ENCODE measurements at regions not wholly inside any gene's neighbourhood (a gene's known extent, or its start where the extent isn't known, plus 50 kb on each side); places are given as distances from the start of the nearest gene placed in this dataset.
A peak's percentile ranks its signal among the peaks of the same experiment; 100 is the strongest.
"Not testable (repeated sequence)": the region's sequence is repeated elsewhere in the genome, so short reads cannot be mapped to it uniquely, and the experiment has no call there.

- Histone ChIP-seq H3K27ac (no peak overlapping the region), H3K36me3 (no peaks in the 10 kb centered on the region), H3K9me3 (replicated peaks) (no peaks in the 10 kb centered on the region), H3K4me3 (no peak overlapping the region), H3K4me1 (replicated peaks) (no peaks in the 10 kb centered on the region), H3K27me3 (replicated peaks) (no peaks in the 10 kb centered on the region)
- no peak for DNase-seq (ENCODE audit: low read depth in 1 of 2, low spot score in 2 of 2)
Measured at GRCh38 chr2:48220501-48220900, 94.0 kb upstream of the FOXN2 start.

- no peaks in the 10 kb centered on the region for H3K27me3 ChIP-seq (replicated peaks)
- no peaks in the 10 kb centered on the region for H3K9me3 ChIP-seq (replicated peaks)
- H3K36me3 ChIP-seq: no peaks in the 10 kb centered on the region
- H3K4me1 ChIP-seq (replicated peaks): no peaks in the 10 kb centered on the region
- H3K27ac ChIP-seq: no peak overlapping the region
- DNase-seq (ENCODE audit: low read depth in 1 of 2, low spot score in 2 of 2): peak in 1 of 2 experiments; percentile 4
- H3K4me3 ChIP-seq: no peak overlapping the region
Measured at GRCh38 chr2:48221846-48222516, 92.5 kb upstream of the FOXN2 start.

- Histone ChIP-seq H3K36me3 (no peaks in the 10 kb centered on the region), H3K27ac (no peak overlapping the region), H3K4me3 (no peak overlapping the region), H3K4me1 (replicated peaks) (no peaks in the 10 kb centered on the region), H3K9me3 (replicated peaks) (no peaks in the 10 kb centered on the region), H3K27me3 (replicated peaks) (no peaks in the 10 kb centered on the region)
- DNase-seq (ENCODE audit: low read depth in 1 of 2, low spot score in 2 of 2): no peak
Measured at GRCh38 chr2:48227617-48228344, 86.7 kb upstream of the FOXN2 start.

- no peaks in the 10 kb centered on the region for H3K4me1 ChIP-seq (replicated peaks)
- DNase-seq (ENCODE audit: low read depth in 1 of 2, low spot score in 2 of 2): no peak
- H3K36me3 ChIP-seq: no peaks in the 10 kb centered on the region
- no peak overlapping the region for H3K27ac ChIP-seq
- H3K9me3 ChIP-seq (replicated peaks): no peaks in the 10 kb centered on the region
- no peaks in the 10 kb centered on the region for H3K27me3 ChIP-seq (replicated peaks)
- no peak overlapping the region for H3K4me3 ChIP-seq
Measured at GRCh38 chr2:48228345-48228684, 86.2 kb upstream of the FOXN2 start.

GRCh38 chr2:48229063-48229462, 85.4 kb upstream of the FOXN2 start:
- no peak overlapping the region for H3K4me3 ChIP-seq
- H3K27ac ChIP-seq: no peak overlapping the region
- no peaks in the 10 kb centered on the region for H3K27me3 ChIP-seq (replicated peaks)
- H3K4me1 ChIP-seq (replicated peaks): no peaks in the 10 kb centered on the region
- H3K9me3 ChIP-seq (replicated peaks): no peaks in the 10 kb centered on the region
- H3K36me3 ChIP-seq: no peaks in the 10 kb centered on the region
- no peak for DNase-seq (ENCODE audit: low read depth in 1 of 2, low spot score in 2 of 2)

- no peaks in the 10 kb centered on the region for H3K4me1 ChIP-seq (replicated peaks)
Measured at GRCh38 chr2:48230834-48231233, 83.6 kb upstream of the FOXN2 start.

GRCh38 chr2:48232351-48232750, 82.1 kb upstream of the FOXN2 start:
- Histone ChIP-seq H3K4me3 (no peak overlapping the region), H3K9me3 (replicated peaks) (no peaks in the 10 kb centered on the region), H3K27ac (no peak overlapping the region), H3K4me1 (replicated peaks) (no peaks in the 10 kb centered on the region), H3K27me3 (replicated peaks) (no peaks in the 10 kb centered on the region), H3K36me3 (no peaks in the 10 kb centered on the region)
- no peak for DNase-seq (ENCODE audit: low read depth in 1 of 2, low spot score in 2 of 2)

More at GRCh38 chr2:48230834-48231233, 83.6 kb upstream of the FOXN2 start:
- no peak overlapping the region for H3K4me3 ChIP-seq
- H3K27ac ChIP-seq: no peak overlapping the region
- no peaks in the 10 kb centered on the region for H3K9me3 ChIP-seq (replicated peaks)
- no peaks in the 10 kb centered on the region for H3K36me3 ChIP-seq
- no peak for DNase-seq (ENCODE audit: low read depth in 1 of 2, low spot score in 2 of 2)
- H3K27me3 ChIP-seq (replicated peaks): no peaks in the 10 kb centered on the region

GRCh38 chr2:48233005-48233404, 81.5 kb upstream of the FOXN2 start:
- Histone ChIP-seq H3K27me3 (replicated peaks) (no peaks in the 10 kb centered on the region), H3K9me3 (replicated peaks) (no peaks in the 10 kb centered on the region), H3K4me3 (no peak overlapping the region), H3K27ac (no peak overlapping the region), H3K36me3 (no peaks in the 10 kb centered on the region), H3K4me1 (replicated peaks) (no peaks in the 10 kb centered on the region)
- no peak for DNase-seq (ENCODE audit: low read depth in 1 of 2, low spot score in 2 of 2)

- not testable (repeated sequence) for H3K9me3 ChIP-seq (replicated peaks); DNase-seq (ENCODE audit: low read depth in 1 of 2, low spot score in 2 of 2); H3K4me3 ChIP-seq
Measured at GRCh38 chr2:48233824-48234223, 80.7 kb upstream of the FOXN2 start.

GRCh38 chr2:48235076-48235475, 79.4 kb upstream of the FOXN2 start:
- H3K27me3 ChIP-seq (replicated peaks): no peaks in the 10 kb centered on the region

More at GRCh38 chr2:48233824-48234223, 80.7 kb upstream of the FOXN2 start:
- not testable (repeated sequence) for H3K36me3 ChIP-seq; H3K4me1 ChIP-seq (replicated peaks); H3K27me3 ChIP-seq (replicated peaks); H3K27ac ChIP-seq

GRCh38 chr2:48238381-48238780, 76.1 kb upstream of the FOXN2 start:
- no peaks in the 10 kb centered on the region for H3K9me3 ChIP-seq (replicated peaks)
- no peak overlapping the region for H3K4me3 ChIP-seq
- no peaks in the 10 kb centered on the region for H3K36me3 ChIP-seq
- H3K4me1 ChIP-seq (replicated peaks): no peaks in the 10 kb centered on the region
- no peak for DNase-seq (ENCODE audit: low read depth in 1 of 2, low spot score in 2 of 2)
- H3K27ac ChIP-seq: no peak overlapping the region
- H3K27me3 ChIP-seq (replicated peaks): no peaks in the 10 kb centered on the region

More at GRCh38 chr2:48235076-48235475, 79.4 kb upstream of the FOXN2 start:
- Histone ChIP-seq H3K9me3 (replicated peaks) (no peaks in the 10 kb centered on the region), H3K27ac (no peak overlapping the region), H3K4me1 (replicated peaks) (no peaks in the 10 kb centered on the region), H3K4me3 (no peak overlapping the region), H3K36me3 (no peaks in the 10 kb centered on the region)
- no peak for DNase-seq (ENCODE audit: low read depth in 1 of 2, low spot score in 2 of 2)

- Histone ChIP-seq H3K27me3 (replicated peaks) (no peaks in the 10 kb centered on the region), H3K9me3 (replicated peaks) (no peaks in the 10 kb centered on the region), H3K27ac (no peak overlapping the region), H3K4me3 (no peak overlapping the region), H3K4me1 (replicated peaks) (no peaks in the 10 kb centered on the region), H3K36me3 (no peaks in the 10 kb centered on the region)
- DNase-seq (ENCODE audit: low read depth in 1 of 2, low spot score in 2 of 2): no peak
Measured at GRCh38 chr2:48240912-48241311, 73.6 kb upstream of the FOXN2 start.

GRCh38 chr2:48247206-48247605, 67.3 kb upstream of the FOXN2 start:
- H3K27me3 ChIP-seq (replicated peaks): no peaks in the 10 kb centered on the region
- H3K9me3 ChIP-seq (replicated peaks): no peaks in the 10 kb centered on the region
- no peak overlapping the region for H3K27ac ChIP-seq
- H3K4me3 ChIP-seq: no peak overlapping the region
- DNase-seq (ENCODE audit: low read depth in 1 of 2, low spot score in 2 of 2): no peak
- H3K36me3 ChIP-seq: no peaks in the 10 kb centered on the region
- H3K4me1 ChIP-seq (replicated peaks): peaks cover 22% of the 10 kb centered on the region

- H3K4me1 ChIP-seq (replicated peaks): peaks cover 22% of the 10 kb centered on the region
- no peak overlapping the region for H3K4me3 ChIP-seq
- no peaks in the 10 kb centered on the region for H3K27me3 ChIP-seq (replicated peaks)
- H3K36me3 ChIP-seq: no peaks in the 10 kb centered on the region
- H3K27ac ChIP-seq: peak overlapping the region; percentile 88
- DNase-seq (ENCODE audit: low read depth in 1 of 2, low spot score in 2 of 2): peak; percentile 71 to 87
- no peaks in the 10 kb centered on the region for H3K9me3 ChIP-seq (replicated peaks)
Measured at GRCh38 chr2:48248251-48248933, 66.1 kb upstream of the FOXN2 start.
